ENCODE measurements at regions not wholly inside any gene's neighbourhood (a gene's known extent, or its start where the extent isn't known, plus 50 kb on each side); places are given as distances from the start of the nearest gene placed in this dataset.

- Histone ChIP-seq H3K27ac (ENCODE audit: insufficient read depth, low read length) (no peak overlapping the region), H3K14ac (replicated peaks; ENCODE audit: low read depth, low read length) (no peak overlapping the region), H3K56ac (ENCODE audit: extremely low read depth, insufficient read depth, low read length) (no peak overlapping the region), H3K79me1 (ENCODE audit: low read depth in 1 of 2, low read length in 2 of 2) (no peaks in the 10 kb centered on the region), H3K9me3 (ENCODE audit: control insufficient read depth, insufficient read depth, low read length) (no peaks in the 10 kb centered on the region), H2BK5ac (ENCODE audit: low read depth, low read length, poor library complexity, severe bottlenecking) (no peak overlapping the region), H3K23ac (ENCODE audit: low read depth, low read length) (no peak overlapping the region), H4K5ac (ENCODE audit: low read depth, low read length) (no peak overlapping the region), H3K36me3 (ENCODE audit: control insufficient read depth, insufficient read depth, low read length) (no peaks in the 10 kb centered on the region), H3K4me2 (ENCODE audit: low read depth, low read length) (no peak overlapping the region), H3K4me1 (ENCODE audit: control insufficient read depth, insufficient read depth, low read length) (peaks cover 3% of the 10 kb centered on the region; the same call in 1 of the 2 replicates), H3K18ac (ENCODE audit: low read depth, low read length) (no peak overlapping the region), H2BK15ac (ENCODE audit: low read depth, low read length) (no peak overlapping the region), H3K4ac (ENCODE audit: low read depth, low read length) (no peak overlapping the region), H3K27me3 (ENCODE audit: control insufficient read depth, insufficient read depth, low read length) (no peaks in the 10 kb centered on the region), H3K4me3 (ENCODE audit: insufficient read depth, low read depth, low read length) (no peak overlapping the region), H2BK20ac (ENCODE audit: low read depth, low read length) (no peak overlapping the region), H2AFZ (replicated peaks; ENCODE audit: low read length, poor library complexity) (no peak overlapping the region), H2BK120ac (ENCODE audit: low read depth, low read length) (no peak overlapping the region), H4K91ac (ENCODE audit: insufficient read depth, low read depth, low read length) (no peak overlapping the region), H4K20me1 (ENCODE audit: insufficient read depth, low read length) (no peaks in the 10 kb centered on the region), H2AK5ac (ENCODE audit: low read depth, low read length) (no peak overlapping the region), H3K9me1 (ENCODE audit: insufficient read depth, low read length) (no peaks in the 10 kb centered on the region), H3K9ac (ENCODE audit: low read depth, low read length) (no peak overlapping the region), H4K8ac (ENCODE audit: low read depth in 2 of 2, low read length in 2 of 2) (no peak overlapping the region), H2AK9ac (replicated peaks; ENCODE audit: low read depth, low read length, poor library complexity) (no peak overlapping the region)
- no peak for ATAC-seq (ENCODE audit: low read depth)
- ChIA-PET POLR2A (ENCODE audit: unreplicated experiment) (no interaction called here), CTCF (no interaction called here)
- in situ Hi-C loops (cut with MboI; ENCODE audit: low sequenced_read_pairs) (no loop called here), dilution Hi-C loops (cut with HindIII; ENCODE audit: low sequenced_read_pairs, unreplicated experiment) (no loop called here), intact Hi-C loops (cut with micrococcal nuclease) (no loop called here)
- DNase-seq = no peak
- no TSS peak for BruUV-seq (replicated peaks)
- WGBS, 2 experiments (ENCODE audit: extremely low coverage in 2 of 2, insufficient read length in 1 of 2) = 87% methylated on average over 3 of the region's 3 CpGs; no CpG with 5 or more reads in 1 of the 2 experiments
- TF ChIP-seq ELK1 (IDR thresholded peaks at IDR 0.05; ENCODE audit: borderline replicate concordance, low read depth, low read length) (no peak), CEBPB (IDR thresholded peaks at IDR 0.05; ENCODE audit: low read depth, low read length) (no peak), POLR2A (IDR thresholded peaks at IDR 0.05; ENCODE audit: low read depth, low read length) (no peak), RFX5 (IDR thresholded peaks at IDR 0.05; ENCODE audit: low read depth, low read length) (no peak), CHD1 (IDR thresholded peaks at IDR 0.05; ENCODE audit: low read depth, low read length) (no peak), RAD21 (IDR thresholded peaks at IDR 0.05; ENCODE audit: low read length) (no peak), RCOR1 (IDR thresholded peaks at IDR 0.05; ENCODE audit: insufficient replicate concordance, low read length) (no peak), SMC3 (IDR thresholded peaks at IDR 0.05; ENCODE audit: low read depth, low read length) (no peak), MXI1 (IDR thresholded peaks at IDR 0.05; ENCODE audit: borderline replicate concordance, low read depth, low read length) (no peak), MAZ (IDR thresholded peaks at IDR 0.05; ENCODE audit: borderline replicate concordance, low read depth, low read length) (no peak), FOS (IDR thresholded peaks at IDR 0.05; ENCODE audit: low read depth, low read length) (no peak), CTCF (conservative IDR thresholded peaks at IDR 0.05; ENCODE audit: low read depth, low read length) (no peak), MAFK (IDR thresholded peaks at IDR 0.05; ENCODE audit: low read depth, low read length) (no peak), USF2 (IDR thresholded peaks at IDR 0.05; ENCODE audit: low read depth, low read length) (no peak), NFE2L2 (IDR thresholded peaks at IDR 0.05; ENCODE audit: low read depth, low read length) (no peak), BHLHE40 (IDR thresholded peaks at IDR 0.05; ENCODE audit: low read depth, low read length) (no peak)
Measured at GRCh38 chr18:55735969-55736368, 148.0 kb upstream of the TCF4 start.

Data from IMR-90 (cell line).